Activated CD8-positive, alpha-beta T cell treated with anti-CD3 and anti-CD28 coated beads, Interleukin-2, amount 10 ng/mL, durations not matched to agents 7 days and 5 days (primary cell): ENCODE measurements at regions not wholly inside any gene's neighbourhood (a gene's known extent, or its start where the extent isn't known, plus 50 kb on each side); places are given as distances from the start of the nearest gene placed in this dataset.
A peak's percentile ranks its signal among the peaks of the same experiment; 100 is the strongest.

Experiments
- ATAC-seq: fragments of 150-1000 bp; cut with Tn5 transposase; one replicate; pipeline ENCODE4 v1.10.0; 2021; ENCODE audit warnings: moderate library complexity
- CTCF ChIA-PET: fragments of 350-600 bp; sonication (Branson Sonifier 250); formaldehyde crosslinking; loops from one replicate; lab custom pipeline; 2021; ENCODE audit warnings: antibody characterized with exemption; lab: Charles Lee
- POLR2A ChIA-PET: fragments of 350-600 bp; sonication (Branson Sonifier 250); formaldehyde crosslinking; loops from one replicate; lab custom pipeline; 2021; ENCODE audit warnings: antibody characterized with exemption; lab: Charles Lee
- DNase-seq: peaks from one replicate; pipeline ENCODE4 v3.0.0-alpha.2; 2020
- H3K27ac Mint-ChIP-seq: one replicate; pipeline ENCODE4 v1.8.0; 2021; ENCODE audit warnings: mild to moderate bottlenecking, mixed read lengths
- H3K27me3 Mint-ChIP-seq: one replicate; pipeline ENCODE4 v1.8.0; 2021; ENCODE audit warnings: low read depth, mixed read lengths
- H3K36me3 Mint-ChIP-seq: one replicate; pipeline ENCODE4 v1.8.0; 2021; ENCODE audit warnings: low read depth, mixed read lengths
- H3K4me1 Mint-ChIP-seq: one replicate; pipeline ENCODE4 v1.8.0; 2021; ENCODE audit warnings: low read depth, mixed read lengths
- H3K4me3 Mint-ChIP-seq: one replicate; pipeline ENCODE4 v1.8.0; 2021; ENCODE audit warnings: mild to moderate bottlenecking, mixed read lengths
- H3K9me3 Mint-ChIP-seq: one replicate; pipeline ENCODE4 v1.8.0; 2022; ENCODE audit warnings: mixed read lengths; ENCODE audit not compliant: insufficient read depth

GRCh38 chr14:71336489-71337192 is 429.4 kb downstream of the PCNX1 start:
- no peak for DNase-seq
- Mint-ChIP-seq H3K4me3 (no peak overlapping the region), H3K27me3 (no peaks in the 10 kb centered on the region), H3K4me1 (peaks cover 17% of the 10 kb centered on the region), H3K36me3 (peaks cover 38% of the 10 kb centered on the region), H3K27ac (no peak overlapping the region), H3K9me3 (peaks cover 7% of the 10 kb centered on the region)
- POLR2A ChIA-PET, result interaction anchor here (0.6 kb wide), 1 partner anchor 430 kb away, joined by 3 read pairs; no protein-coding TSS in a partner anchor
- CTCF ChIA-PET, result no interaction called here
- no peak for ATAC-seq

- no peak for DNase-seq
- Mint-ChIP-seq H3K9me3 (peaks cover 7% of the 10 kb centered on the region), H3K4me3 (no peak overlapping the region), H3K36me3 (peaks cover 34% of the 10 kb centered on the region), H3K27ac (no peak overlapping the region), H3K4me1 (peaks cover 11% of the 10 kb centered on the region), H3K27me3 (no peaks in the 10 kb centered on the region)
- ChIA-PET POLR2A (no interaction called here), CTCF (no interaction called here)
- ATAC-seq, result no peak
These were observed 430.9 kb downstream of the PCNX1 start for GRCh38 chr14:71338153-71338552.

- Mint-ChIP-seq H3K9me3 (peaks cover 7% of the 10 kb centered on the region), H3K27ac (no peak overlapping the region), H3K4me3 (no peak overlapping the region), H3K4me1 (peaks cover 8% of the 10 kb centered on the region), H3K27me3 (no peaks in the 10 kb centered on the region), H3K36me3 (peaks cover 23% of the 10 kb centered on the region)
- POLR2A ChIA-PET, result no interaction called here
- CTCF ChIA-PET, result interaction anchor here (1.4 kb wide), 1 partner anchor 202 kb away, joined by 3 read pairs; no protein-coding TSS in a partner anchor
- ATAC-seq, result no peak
- no peak for DNase-seq
These were observed 432.6 kb downstream of the PCNX1 start for GRCh38 chr14:71339650-71340415.

GRCh38 chr14:71341156-71341555 is 433.9 kb downstream of the PCNX1 start:
- Mint-ChIP-seq H3K9me3 (peaks cover 7% of the 10 kb centered on the region), H3K27ac (peak overlapping the region; percentile 41), H3K36me3 (peaks cover 22% of the 10 kb centered on the region), H3K27me3 (no peaks in the 10 kb centered on the region), H3K4me1 (peaks cover 9% of the 10 kb centered on the region), H3K4me3 (no peak overlapping the region)
- CTCF ChIA-PET, result no interaction called here
- DNase-seq (no peak), ATAC-seq (no peak)
- POLR2A ChIA-PET, result no interaction called here

GRCh38 chr14:71343724-71344123 is 436.5 kb downstream of the PCNX1 start:
- CTCF ChIA-PET, result no interaction called here
- DNase-seq (no peak), ATAC-seq (no peak)
- H3K4me3 Mint-ChIP-seq, result no peak overlapping the region
- peaks cover 18% of the 10 kb centered on the region for H3K4me1 Mint-ChIP-seq
- H3K36me3 Mint-ChIP-seq, result peaks cover 16% of the 10 kb centered on the region
- no peaks in the 10 kb centered on the region for H3K27me3 Mint-ChIP-seq
- H3K27ac Mint-ChIP-seq, result no peak overlapping the region
- POLR2A ChIA-PET, result no interaction called here
- no peaks in the 10 kb centered on the region for H3K9me3 Mint-ChIP-seq

GRCh38 chr14:71344506-71344905 is 437.2 kb downstream of the PCNX1 start:
- H3K36me3 Mint-ChIP-seq, result peaks cover 20% of the 10 kb centered on the region
- H3K27ac Mint-ChIP-seq, result no peak overlapping the region
- ATAC-seq, result no peak
- ChIA-PET POLR2A (no interaction called here), CTCF (no interaction called here)
- DNase-seq, result no peak
- no peak overlapping the region for H3K4me3 Mint-ChIP-seq
- H3K27me3 Mint-ChIP-seq, result no peaks in the 10 kb centered on the region
- no peaks in the 10 kb centered on the region for H3K9me3 Mint-ChIP-seq
- peaks cover 24% of the 10 kb centered on the region for H3K4me1 Mint-ChIP-seq

- peak; percentile 51 for ATAC-seq
- Mint-ChIP-seq H3K4me1 (peaks cover 20% of the 10 kb centered on the region), H3K36me3 (peaks cover 25% of the 10 kb centered on the region), H3K27me3 (no peaks in the 10 kb centered on the region), H3K4me3 (no peak overlapping the region), H3K9me3 (peaks cover 10% of the 10 kb centered on the region), H3K27ac (no peak overlapping the region)
- ChIA-PET POLR2A (no interaction called here), CTCF (interaction anchor here (1.7 kb wide), 1 partner anchor 8 kb away, joined by 3 read pairs; no protein-coding TSS in a partner anchor)
- DNase-seq, result no peak
These were observed 439.4 kb downstream of the PCNX1 start for GRCh38 chr14:71346685-71347084.

- no peaks in the 10 kb centered on the region for H3K27me3 Mint-ChIP-seq
- peaks cover 20% of the 10 kb centered on the region for H3K4me1 Mint-ChIP-seq
- peaks cover 10% of the 10 kb centered on the region for H3K9me3 Mint-ChIP-seq
These were observed 441.1 kb downstream of the PCNX1 start for GRCh38 chr14:71348394-71348793.

GRCh38 chr14:71348817-71349216 is 441.6 kb downstream of the PCNX1 start:
- H3K27ac Mint-ChIP-seq, result no peak overlapping the region
- peaks cover 10% of the 10 kb centered on the region for H3K9me3 Mint-ChIP-seq
- H3K36me3 Mint-ChIP-seq, result peaks cover 40% of the 10 kb centered on the region
- no peak for DNase-seq
- H3K4me1 Mint-ChIP-seq, result peaks cover 20% of the 10 kb centered on the region
- POLR2A ChIA-PET, result no interaction called here
- no peaks in the 10 kb centered on the region for H3K27me3 Mint-ChIP-seq
- H3K4me3 Mint-ChIP-seq, result no peak overlapping the region
- no peak for ATAC-seq
- CTCF ChIA-PET, result no interaction called here

More at GRCh38 chr14:71348394-71348793, 441.1 kb downstream of the PCNX1 start:
- ChIA-PET CTCF (no interaction called here), POLR2A (no interaction called here)
- Mint-ChIP-seq H3K36me3 (peaks cover 37% of the 10 kb centered on the region), H3K27ac (no peak overlapping the region), H3K4me3 (no peak overlapping the region)
- ATAC-seq (no peak), DNase-seq (no peak)

GRCh38 chr14:71354142-71354541 is 446.9 kb downstream of the PCNX1 start:
- no peak overlapping the region for H3K27ac Mint-ChIP-seq
- ChIA-PET CTCF (no interaction called here), POLR2A (interaction anchor here (1.2 kb wide), 1 partner anchor 33 kb away, joined by 5 read pairs; no protein-coding TSS in a partner anchor)
- ATAC-seq, result no peak
- peaks cover 43% of the 10 kb centered on the region for H3K36me3 Mint-ChIP-seq
- H3K27me3 Mint-ChIP-seq, result no peaks in the 10 kb centered on the region
- no peak overlapping the region for H3K4me3 Mint-ChIP-seq
- peaks cover 10% of the 10 kb centered on the region for H3K9me3 Mint-ChIP-seq
- H3K4me1 Mint-ChIP-seq, result peaks cover 11% of the 10 kb centered on the region
- no peak for DNase-seq

GRCh38 chr14:71354801-71355200 is 447.5 kb downstream of the PCNX1 start:
- ChIA-PET POLR2A (no interaction called here), CTCF (interaction anchor here (0.8 kb wide), 1 partner anchor 9 kb away, joined by 3 read pairs; no protein-coding TSS in a partner anchor)
- ATAC-seq (no peak), DNase-seq (no peak)
- H3K4me3 Mint-ChIP-seq, result no peak overlapping the region
- peaks cover 11% of the 10 kb centered on the region for H3K4me1 Mint-ChIP-seq
- H3K27me3 Mint-ChIP-seq, result no peaks in the 10 kb centered on the region
- H3K36me3 Mint-ChIP-seq, result peaks cover 48% of the 10 kb centered on the region
- peaks cover 10% of the 10 kb centered on the region for H3K9me3 Mint-ChIP-seq
- H3K27ac Mint-ChIP-seq, result no peak overlapping the region
